Left lung (tissue), 4 donors: ENCODE measurements at regions not wholly inside any gene's neighbourhood (a gene's known extent, or its start where the extent isn't known, plus 50 kb on each side); places are given as distances from the start of the nearest gene placed in this dataset.

ENCODE experiments used
- ATAC-seq: fragments of 200-7000 bp; cut with Tn5 transposase; one replicate; pipeline ENCODE4 v1.9.1; 2020; ENCODE audit warnings: moderate library complexity
- DNase-seq, 4 donors: peaks; one replicate each; pipeline ENCODE4 v3.0.0-alpha.2; 2013 to 2020
- H3K27ac ChIP-seq, 2 donors: fragments of 200-600 bp; sonication (generic) in 1 of 2; one replicate each; pipeline versions ENCODE4 v1.5.0 to v1.8.0; 2020 to 2021
- H3K27me3 ChIP-seq, 2 donors: fragments of 200-600 bp; sonication (generic) in 1 of 2; one replicate each; pipeline versions ENCODE4 v1.5.0 to v1.8.0; 2020 to 2021
- H3K36me3 ChIP-seq, 2 donors: fragments of 200-600 bp; sonication (generic) in 1 of 2; one replicate each; pipeline versions ENCODE4 v1.5.0 to v1.8.0; 2020 to 2021
- H3K4me1 ChIP-seq, 2 donors: fragments of 200-600 bp; one replicate each; pipeline ENCODE4 v1.8.0; 2021
- H3K4me3 ChIP-seq, 2 donors: fragments of 200-600 bp; sonication (generic) in 1 of 2; one replicate each; pipeline versions ENCODE4 v1.5.0 to v1.8.0; 2020 to 2021; ENCODE audit warnings: mild to moderate bottlenecking in 1 of 2
- H3K9me3 ChIP-seq, 2 donors: fragments of 200-600 bp; sonication (generic) in 1 of 2; one replicate each; pipeline versions ENCODE4 v1.5.0 to v1.8.0; 2020 to 2021
- intact Hi-C, 2 donors: fragments of 100-400 bp; cut with DNase I; formaldehyde crosslinking; loops; one replicate each; pipeline versions ENCODE4 v1.11.2 to v1.14.2; 2022
- TF ChIP-seq, protein P1 (sequence below), 2 donors: fragments of 200-600 bp; sonication (generic) in 1 of 2; IDR thresholded peaks; one replicate each; pipeline versions ENCODE4 v1.5.0 to v1.8.0; 2021; ENCODE audit warnings: antibody characterized with exemption in 2 of 2
- donor health status: DM: no; HTN: yes; CAD: no.
- donor health status: DM: no; HTN: no; CAD: no.

GRCh38 chr7:21365866-21366624 is 61.8 kb upstream of the SP4 start:
- Histone ChIP-seq H3K27ac (no peak overlapping the region), H3K4me1 (peaks cover 0 to 5% of the 10 kb centered on the region in 2 donors), H3K36me3 (no peaks in the 10 kb centered on the region), H3K9me3 (no peaks in the 10 kb centered on the region), H3K27me3 (no peaks in the 10 kb centered on the region), H3K4me3 (no peak overlapping the region)
- peak in 1 of 4 donors; percentile 16 for DNase-seq
- peak; percentile 41 for ATAC-seq
- TF ChIP-seq, protein P1, sequence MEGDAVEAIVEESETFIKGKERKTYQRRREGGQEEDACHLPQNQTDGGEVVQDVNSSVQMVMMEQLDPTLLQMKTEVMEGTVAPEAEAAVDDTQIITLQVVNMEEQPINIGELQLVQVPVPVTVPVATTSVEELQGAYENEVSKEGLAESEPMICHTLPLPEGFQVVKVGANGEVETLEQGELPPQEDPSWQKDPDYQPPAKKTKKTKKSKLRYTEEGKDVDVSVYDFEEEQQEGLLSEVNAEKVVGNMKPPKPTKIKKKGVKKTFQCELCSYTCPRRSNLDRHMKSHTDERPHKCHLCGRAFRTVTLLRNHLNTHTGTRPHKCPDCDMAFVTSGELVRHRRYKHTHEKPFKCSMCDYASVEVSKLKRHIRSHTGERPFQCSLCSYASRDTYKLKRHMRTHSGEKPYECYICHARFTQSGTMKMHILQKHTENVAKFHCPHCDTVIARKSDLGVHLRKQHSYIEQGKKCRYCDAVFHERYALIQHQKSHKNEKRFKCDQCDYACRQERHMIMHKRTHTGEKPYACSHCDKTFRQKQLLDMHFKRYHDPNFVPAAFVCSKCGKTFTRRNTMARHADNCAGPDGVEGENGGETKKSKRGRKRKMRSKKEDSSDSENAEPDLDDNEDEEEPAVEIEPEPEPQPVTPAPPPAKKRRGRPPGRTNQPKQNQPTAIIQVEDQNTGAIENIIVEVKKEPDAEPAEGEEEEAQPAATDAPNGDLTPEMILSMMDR (IDR thresholded peaks at IDR 0.05) = no peak
- intact Hi-C loops = no loop called here

- intact Hi-C loops = no loop called here
- H3K36me3 ChIP-seq = no peaks in the 10 kb centered on the region
- no peaks in the 10 kb centered on the region for H3K27me3 ChIP-seq
- no peak overlapping the region for H3K4me3 ChIP-seq
- no peaks in the 10 kb centered on the region for H3K9me3 ChIP-seq
- no peak for DNase-seq
- H3K4me1 ChIP-seq = peaks cover 0 to 5% of the 10 kb centered on the region in 2 donors
- no peak overlapping the region for H3K27ac ChIP-seq
- TF ChIP-seq, protein P1 (IDR thresholded peaks at IDR 0.05) = no peak
- ATAC-seq = no peak
These were observed 60.8 kb upstream of the SP4 start for GRCh38 chr7:21367081-21367480.

DNA sequence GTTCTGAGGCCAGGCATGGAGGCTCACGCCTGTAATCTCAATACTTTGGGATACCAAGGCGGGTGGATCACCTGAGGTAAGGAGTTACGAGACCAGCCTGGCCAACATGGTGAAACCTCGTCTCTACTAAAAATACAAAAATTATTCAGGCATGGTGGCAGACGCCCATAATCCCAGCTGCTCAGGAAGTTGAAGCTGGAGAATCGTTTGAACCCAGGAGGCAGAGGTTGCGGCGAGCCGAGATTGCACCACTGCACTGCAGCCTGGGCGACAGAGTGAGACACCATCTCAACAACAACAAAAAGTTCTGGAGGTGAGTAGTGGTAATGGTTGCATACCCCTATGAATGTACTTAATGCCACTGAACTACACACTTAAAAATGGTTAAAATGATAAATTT is 60.3 kb upstream of the SP4 start:
- H3K27ac ChIP-seq = no peak overlapping the region
- no peak overlapping the region for H3K4me3 ChIP-seq
- H3K36me3 ChIP-seq = no peaks in the 10 kb centered on the region
- H3K4me1 ChIP-seq = peaks cover 0 to 5% of the 10 kb centered on the region in 2 donors
- no peaks in the 10 kb centered on the region for H3K27me3 ChIP-seq
- TF ChIP-seq, protein P1 (IDR thresholded peaks at IDR 0.05) = no peak
- intact Hi-C loops = no loop called here
- no peak for DNase-seq
- no peaks in the 10 kb centered on the region for H3K9me3 ChIP-seq
- no peak for ATAC-seq

GRCh38 chr7:21368317-21368716 is 59.6 kb upstream of the SP4 start:
- intact Hi-C loops = no loop called here
- no peak for DNase-seq
- TF ChIP-seq, protein P1 (IDR thresholded peaks at IDR 0.05) = no peak
- no peaks in the 10 kb centered on the region for H3K27me3 ChIP-seq
- no peak overlapping the region for H3K27ac ChIP-seq
- peaks cover 0 to 5% of the 10 kb centered on the region in 2 donors for H3K4me1 ChIP-seq
- H3K9me3 ChIP-seq = no peaks in the 10 kb centered on the region
- no peak for ATAC-seq
- no peak overlapping the region for H3K4me3 ChIP-seq
- no peaks in the 10 kb centered on the region for H3K36me3 ChIP-seq

DNA sequence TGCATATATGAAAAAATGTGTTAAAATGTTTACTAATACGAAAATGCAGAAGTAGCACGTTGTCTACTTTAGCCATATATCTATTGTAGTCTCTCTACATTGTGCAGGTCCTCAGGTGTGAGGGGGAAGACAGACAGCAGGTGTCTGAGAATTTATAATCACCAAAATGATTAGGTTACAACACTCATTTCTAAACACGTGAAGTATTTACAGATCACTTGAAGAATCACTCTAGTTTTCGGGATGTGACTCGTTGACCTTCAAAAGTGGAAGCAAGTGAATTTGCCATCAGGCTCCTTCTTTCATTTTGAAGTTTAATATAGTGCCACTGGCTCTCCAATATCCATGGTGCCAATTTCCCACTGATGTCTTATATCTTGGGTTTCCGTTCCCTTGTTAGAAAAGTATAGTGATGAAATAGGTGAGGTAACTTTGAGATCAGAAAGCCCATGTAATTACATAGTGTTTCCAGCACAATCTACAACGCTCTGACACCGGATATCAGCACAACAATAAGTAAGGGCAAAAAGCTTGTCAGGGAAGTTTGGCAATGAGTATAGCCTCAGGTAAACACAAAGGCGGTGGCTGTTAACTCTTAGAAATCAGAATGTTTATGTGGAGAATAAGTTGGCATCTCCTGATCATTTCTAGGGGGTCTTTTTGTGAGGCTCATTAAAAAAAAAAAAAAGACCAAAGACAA is 57.5 kb upstream of the SP4 start:
- H3K27ac ChIP-seq = no peak overlapping the region
- peak; percentile 51 for ATAC-seq
- H3K36me3 ChIP-seq = no peaks in the 10 kb centered on the region
- H3K27me3 ChIP-seq = no peaks in the 10 kb centered on the region
- TF ChIP-seq, protein P1 (IDR thresholded peaks at IDR 0.05) = no peak
- no peak for DNase-seq
- H3K9me3 ChIP-seq = no peaks in the 10 kb centered on the region
- peaks cover 0 to 5% of the 10 kb centered on the region in 2 donors for H3K4me1 ChIP-seq
- intact Hi-C loops = no loop called here
- no peak overlapping the region for H3K4me3 ChIP-seq
